ENCODE measurements at regions not wholly inside any gene's neighbourhood (a gene's known extent, or its start where the extent isn't known, plus 50 kb on each side); places are given as distances from the start of the nearest gene placed in this dataset.

- TF ChIP-seq SNAI2 (CRISPR knock-in tag; IDR thresholded peaks at IDR 0.05) (no peak), TCF4 (CRISPR knock-in tag; IDR thresholded peaks at IDR 0.05; ENCODE audit: borderline replicate concordance) (no peak), ZC3H10 (CRISPR knock-in tag; IDR thresholded peaks at IDR 0.05) (no peak), TSHZ2 (CRISPR knock-in tag; IDR thresholded peaks at IDR 0.05) (no peak), RARB (CRISPR knock-in tag; IDR thresholded peaks at IDR 0.05) (no peak), PATZ1 (CRISPR knock-in tag; IDR thresholded peaks at IDR 0.05; ENCODE audit: borderline replicate concordance) (no peak), GLIS3 (CRISPR knock-in tag; IDR thresholded peaks at IDR 0.05) (no peak), OSR1 (CRISPR knock-in tag; IDR thresholded peaks at IDR 0.05) (no peak), ZNF565 (CRISPR knock-in tag; conservative IDR thresholded peaks at IDR 0.05; ENCODE audit: low read depth) (no peak), ZFP3 (CRISPR knock-in tag; IDR thresholded peaks at IDR 0.05) (no peak), ZNF8 (CRISPR knock-in tag; IDR thresholded peaks at IDR 0.05) (no peak), CSRNP3 (CRISPR knock-in tag; IDR thresholded peaks at IDR 0.05) (no peak), PPARA (CRISPR knock-in tag; IDR thresholded peaks at IDR 0.05; ENCODE audit: borderline replicate concordance) (no peak), ZNF70 (CRISPR knock-in tag; IDR thresholded peaks at IDR 0.05) (no peak), ISL1 (CRISPR knock-in tag; IDR thresholded peaks at IDR 0.05) (no peak), BACH2 (CRISPR knock-in tag; IDR thresholded peaks at IDR 0.05; ENCODE audit: borderline replicate concordance) (no peak), CREB5 (CRISPR knock-in tag; IDR thresholded peaks at IDR 0.05; ENCODE audit: low read depth) (no peak), ZFP30 (CRISPR knock-in tag; IDR thresholded peaks at IDR 0.05) (no peak), TOX (CRISPR knock-in tag; IDR thresholded peaks at IDR 0.05; ENCODE audit: borderline replicate concordance) (no peak)
- no peak for ATAC-seq
Measured at GRCh38 chr1:69284508-69284907, 283.2 kb upstream of the LRRC7 start.

GRCh38 chr1:69288416-69288815 lies 279.3 kb upstream of the LRRC7 start:
- no peak for ATAC-seq
- TF ChIP-seq CSRNP3 (CRISPR knock-in tag; IDR thresholded peaks at IDR 0.05), result no peak
- no peak for TF ChIP-seq TSHZ2 (CRISPR knock-in tag; IDR thresholded peaks at IDR 0.05)
- TF ChIP-seq ARNTL (CRISPR knock-in tag; IDR thresholded peaks at IDR 0.05; ENCODE audit: borderline replicate concordance, low read depth), result no peak
- TF ChIP-seq POU6F1 (CRISPR knock-in tag; IDR thresholded peaks at IDR 0.05; ENCODE audit: borderline replicate concordance, low read depth), result no peak
